ENCODE measurements at regions not wholly inside any gene's neighbourhood (a gene's known extent, or its start where the extent isn't known, plus 50 kb on each side); places are given as distances from the start of the nearest gene placed in this dataset.

DNA sequence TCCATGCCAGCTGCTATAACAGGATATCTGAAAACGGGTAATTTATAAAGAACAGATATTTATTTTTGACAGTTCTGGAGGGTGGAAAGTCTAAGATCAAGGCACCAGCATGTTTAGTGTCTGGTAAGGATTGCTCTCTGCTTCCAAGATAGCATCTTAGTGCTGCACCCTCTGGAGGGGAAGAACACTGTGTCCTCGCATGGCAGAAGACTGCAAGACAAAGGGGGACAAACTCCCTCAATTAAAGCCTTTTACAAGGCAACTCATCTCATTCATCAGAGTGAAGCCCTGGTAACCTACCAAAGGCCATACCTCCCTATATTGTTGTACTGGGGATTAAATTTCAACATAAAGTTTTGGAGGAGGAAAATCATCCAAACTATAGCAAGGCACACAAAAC, 298.9 kb upstream of the EDIL3 start:
- DNase-seq = no peak

DNA sequence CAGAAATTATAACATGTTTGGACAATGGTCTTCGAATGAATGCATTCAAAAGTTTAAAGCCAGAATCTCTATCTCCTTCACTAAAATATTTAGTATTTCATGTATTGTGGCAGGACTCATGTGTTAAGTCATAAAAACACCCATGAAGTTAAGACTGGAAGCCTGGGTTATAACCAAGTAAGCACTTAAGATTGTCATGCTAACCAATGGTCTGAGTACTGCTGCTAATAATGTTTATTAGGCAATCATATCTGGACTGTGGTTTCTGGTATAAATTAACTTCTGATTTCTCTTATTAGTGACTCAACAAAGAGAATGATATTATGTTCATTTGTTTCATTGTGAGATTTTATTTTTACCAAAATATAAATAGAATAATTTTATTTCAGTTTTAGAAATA, 297.9 kb upstream of the EDIL3 start:
- DNase-seq = no peak

- no peak for DNase-seq
These were observed 296.2 kb upstream of the EDIL3 start for GRCh38 chr5:84680908-84681307.

DNA sequence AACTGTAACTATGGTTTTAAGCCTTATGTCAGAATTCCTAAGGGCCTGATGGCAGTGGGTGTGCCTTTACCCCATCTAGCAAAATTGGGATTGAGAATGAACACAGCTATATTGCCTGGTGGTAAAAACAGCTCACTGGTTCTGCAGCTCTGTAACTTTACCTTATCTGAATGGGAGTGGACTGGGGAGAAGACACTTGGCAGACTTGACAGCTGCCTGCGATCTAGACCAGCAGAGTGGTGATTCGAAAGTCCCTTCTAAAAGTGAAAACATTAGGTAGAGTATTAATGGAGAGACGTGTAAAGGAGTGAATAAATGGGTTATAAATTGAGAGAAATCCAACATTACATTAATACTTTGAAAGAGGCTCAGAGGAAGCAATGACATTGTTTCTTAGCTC, 289.1 kb upstream of the EDIL3 start:
- no peak for DNase-seq

DNA sequence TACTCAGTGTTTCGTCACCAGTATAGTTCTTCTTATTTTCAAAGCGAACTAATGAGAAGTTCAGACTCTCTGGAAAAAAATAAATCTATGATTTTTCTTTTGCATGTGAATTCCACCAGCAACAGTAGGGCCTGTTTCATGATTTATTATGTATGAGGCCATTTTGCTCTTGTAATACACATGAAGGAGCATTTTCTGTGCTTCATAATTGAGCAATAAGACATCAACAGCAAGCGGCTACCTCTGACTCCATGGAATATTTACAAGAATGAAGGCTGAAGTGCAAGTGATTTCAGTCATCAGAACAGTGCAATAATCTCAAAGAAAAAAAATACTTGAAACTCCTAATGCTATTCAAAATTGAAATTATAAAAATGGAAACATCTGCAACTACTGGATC, 282.9 kb upstream of the EDIL3 start:
- no peak for DNase-seq

- no peak for DNase-seq
These were observed 265.7 kb upstream of the EDIL3 start for GRCh38 chr5:84650429-84650828.

- no peak for DNase-seq
These were observed 262.9 kb upstream of the EDIL3 start for GRCh38 chr5:84647581-84647980.

- no peak for DNase-seq
These were observed 258.1 kb upstream of the EDIL3 start for GRCh38 chr5:84642795-84643194.

- no peak for DNase-seq
These were observed 257.6 kb upstream of the EDIL3 start for GRCh38 chr5:84642324-84642723.

- no peak for DNase-seq
These were observed 253.1 kb upstream of the EDIL3 start for GRCh38 chr5:84637662-84638375.

- DNase-seq = no peak
These were observed 250.8 kb upstream of the EDIL3 start for GRCh38 chr5:84635235-84636055.

- no peak for DNase-seq
These were observed 249.6 kb upstream of the EDIL3 start for GRCh38 chr5:84634256-84634655.

- DNase-seq = no peak
These were observed 247.7 kb upstream of the EDIL3 start for GRCh38 chr5:84632418-84632817.

GRCh38 chr5:84628918-84629317, 244.2 kb upstream of the EDIL3 start:
- DNase-seq = no peak

DNA sequence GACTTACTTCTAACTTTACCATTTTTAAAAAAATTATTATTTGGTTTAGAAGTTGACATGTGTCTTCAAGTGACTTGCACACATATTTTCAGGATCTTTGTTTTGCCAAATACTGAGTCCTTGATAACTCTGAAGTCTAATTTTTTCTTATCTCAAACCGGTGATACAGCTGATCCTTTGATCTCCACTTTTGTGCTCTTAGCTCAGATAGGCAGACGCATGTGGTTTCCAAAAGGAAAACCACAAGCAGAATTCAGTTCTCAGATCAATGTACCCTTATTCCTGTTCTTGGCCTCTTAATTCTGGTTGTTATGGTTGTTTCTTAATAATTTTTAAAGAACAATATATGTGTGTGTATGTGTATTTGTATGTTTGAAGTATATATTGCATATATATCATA, 238.3 kb upstream of the EDIL3 start:
- DNase-seq = no peak

DNA sequence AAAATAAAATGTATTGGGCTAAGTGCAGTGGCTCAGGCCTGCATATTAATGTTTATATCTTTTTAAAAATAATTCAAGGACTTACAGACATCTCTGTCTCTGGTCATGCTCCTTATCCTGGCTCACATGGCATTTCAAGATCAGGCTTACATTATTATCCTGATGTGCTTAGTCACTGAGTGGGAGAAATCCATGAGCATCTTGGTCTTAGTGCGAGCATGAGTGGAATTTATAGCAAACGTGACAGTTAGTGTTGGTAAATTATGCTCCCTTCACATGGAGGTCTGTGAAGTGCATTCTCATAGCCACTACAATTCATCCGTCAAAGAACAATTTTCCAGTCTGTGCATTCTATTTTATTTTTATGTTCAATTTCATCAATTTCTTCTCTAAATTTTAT, 237.8 kb upstream of the EDIL3 start:
- no peak for DNase-seq

GRCh38 chr5:84618262-84618661, 233.6 kb upstream of the EDIL3 start:
- no peak for DNase-seq

GRCh38 chr5:84614906-84615305, 230.2 kb upstream of the EDIL3 start:
- no peak for DNase-seq

- no peak for DNase-seq
These were observed 222.1 kb upstream of the EDIL3 start for GRCh38 chr5:84606784-84607183.

GRCh38 chr5:84605241-84605640, 220.6 kb upstream of the EDIL3 start:
- no peak for DNase-seq

DNA sequence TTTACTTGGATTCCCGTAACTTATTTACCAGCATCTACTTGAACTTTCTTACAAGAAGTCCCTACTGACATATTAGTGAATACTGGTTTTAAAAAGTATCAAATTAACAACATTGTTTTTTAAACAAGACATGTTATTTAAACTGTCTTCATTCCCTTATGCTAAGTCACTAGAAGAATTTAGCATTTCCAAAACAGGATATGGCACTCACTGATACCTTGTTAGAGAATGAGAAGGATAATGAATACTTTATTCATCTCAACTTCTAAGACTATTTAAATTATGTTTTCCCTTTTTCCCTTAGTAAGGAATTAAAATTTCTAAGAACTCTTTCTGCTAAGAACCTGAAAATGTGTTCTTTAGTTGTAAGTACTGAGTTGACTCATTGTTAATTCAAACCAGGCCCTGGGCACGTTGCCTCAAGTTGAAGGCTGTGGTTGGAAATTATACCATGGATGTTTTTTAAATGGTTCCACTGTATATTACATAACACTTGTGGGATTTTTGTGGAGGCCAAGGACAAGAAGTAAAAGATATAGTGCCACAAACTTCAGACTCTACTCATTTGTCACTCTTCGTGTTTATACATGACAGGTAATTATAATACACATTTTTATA, 219.0 kb upstream of the EDIL3 start:
- no peak for DNase-seq

DNA sequence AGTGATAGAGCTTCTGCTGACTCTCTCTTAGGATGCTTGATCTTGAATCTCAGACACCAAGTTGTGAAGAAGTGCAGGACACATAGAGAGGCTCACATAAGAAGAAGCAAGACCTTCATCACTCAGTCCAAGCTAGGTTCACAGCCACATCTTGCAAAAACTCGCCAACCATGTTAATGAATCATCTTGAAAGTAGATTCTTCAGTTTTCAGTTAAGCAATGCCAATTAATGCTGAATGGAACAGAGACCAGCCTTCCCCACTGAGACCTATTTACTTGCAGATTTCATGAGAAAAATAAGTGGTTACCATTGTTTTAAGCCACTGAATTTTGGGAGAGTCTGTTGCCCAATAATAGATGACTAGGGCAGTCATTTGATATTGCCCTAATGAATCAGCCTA, 217.7 kb upstream of the EDIL3 start:
- no peak for DNase-seq

DNA sequence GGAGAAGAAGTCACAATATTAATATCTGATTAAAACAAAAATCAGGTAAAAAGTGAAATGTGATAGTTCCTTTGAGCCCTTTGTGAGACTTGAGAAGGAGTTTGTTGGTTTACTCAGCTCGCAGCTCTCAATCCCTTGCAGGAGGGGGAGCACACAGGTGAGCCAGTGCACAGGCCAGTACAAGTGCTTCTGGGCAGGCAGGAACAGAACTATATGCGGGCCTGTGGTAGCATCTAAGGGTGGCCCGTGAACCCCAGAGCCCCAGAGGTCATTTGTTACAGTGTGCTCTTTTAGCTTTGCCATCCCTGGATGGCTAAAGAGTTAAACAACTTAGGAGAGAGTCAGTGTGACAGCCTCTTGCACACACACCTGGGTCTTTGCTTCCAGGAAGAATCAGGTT, 215.3 kb upstream of the EDIL3 start:
- no peak for DNase-seq

- no peak for DNase-seq
These were observed 213.2 kb upstream of the EDIL3 start for GRCh38 chr5:84597904-84598303.

Measured in NCI-H526 treated with DMSO at 0.1 percent for 48 hours (cell line).